Naive thymus-derived CD8-positive, alpha-beta T cell (primary cell): ENCODE measurements at regions not wholly inside any gene's neighbourhood (a gene's known extent, or its start where the extent isn't known, plus 50 kb on each side); places are given as distances from the start of the nearest gene placed in this dataset.

Experiments
- ATAC-seq, 2 donors: fragments of 150-1000 bp; cut with Tn5 transposase in 1 of 2; sonication (Bioruptor Pico), chemical (Tn5 transposase) in 1 of 2; 1 replicate in 1 of 2; 2 replicates in 1 of 2; pipeline ENCODE4 v1.10.0; 2021; ENCODE audit warnings: mild to moderate bottlenecking in 2 of 2, moderate library complexity in 2 of 2
- POLR2A ChIA-PET: fragments of 350-600 bp; sonication (Branson Sonifier 250); formaldehyde crosslinking; loops from one replicate; lab custom pipeline; 2021; ENCODE audit warnings: antibody characterized with exemption; lab: Charles Lee
- DNase-seq, 10 donors: peaks; one replicate each; pipeline versions ENCODE4 v3.0.0 to v3.0.0-alpha.2; 2020 to 2022
- H3K27ac Mint-ChIP-seq, 10 donors: one replicate each; pipeline ENCODE4 v1.8.0; 2020 to 2022; ENCODE audit warnings: mild to moderate bottlenecking in 10 of 10, mixed read lengths in 10 of 10, moderate library complexity in 4 of 10, inconsistent platforms in 1 of 10
- H3K27me3 Mint-ChIP-seq, 5 donors: one replicate each; pipeline ENCODE4 v1.8.0; 2021 to 2022; ENCODE audit warnings: mixed read lengths in 5 of 5
- H3K36me3 Mint-ChIP-seq, 3 donors: one replicate each; pipeline ENCODE4 v1.8.0; 2020 to 2022; ENCODE audit warnings: mixed read lengths in 3 of 3, mild to moderate bottlenecking in 2 of 3, inconsistent platforms in 1 of 3
- H3K4me1 Mint-ChIP-seq, 4 donors: one replicate each; pipeline ENCODE4 v1.8.0; 2021 to 2022; ENCODE audit warnings: mixed read lengths in 4 of 4
- H3K4me3 Mint-ChIP-seq, 10 donors: one replicate each; pipeline ENCODE4 v1.8.0; 2020 to 2022; ENCODE audit warnings: mild to moderate bottlenecking in 10 of 10, mixed read lengths in 10 of 10, moderate library complexity in 6 of 10, inconsistent platforms in 1 of 10
- H3K9me3 Mint-ChIP-seq, 9 donors: one replicate each; pipeline ENCODE4 v1.8.0; 2020 to 2022; ENCODE audit warnings: mixed read lengths in 9 of 9, mild to moderate bottlenecking in 3 of 9, inconsistent platforms in 1 of 9, moderate library complexity in 1 of 9

DNA sequence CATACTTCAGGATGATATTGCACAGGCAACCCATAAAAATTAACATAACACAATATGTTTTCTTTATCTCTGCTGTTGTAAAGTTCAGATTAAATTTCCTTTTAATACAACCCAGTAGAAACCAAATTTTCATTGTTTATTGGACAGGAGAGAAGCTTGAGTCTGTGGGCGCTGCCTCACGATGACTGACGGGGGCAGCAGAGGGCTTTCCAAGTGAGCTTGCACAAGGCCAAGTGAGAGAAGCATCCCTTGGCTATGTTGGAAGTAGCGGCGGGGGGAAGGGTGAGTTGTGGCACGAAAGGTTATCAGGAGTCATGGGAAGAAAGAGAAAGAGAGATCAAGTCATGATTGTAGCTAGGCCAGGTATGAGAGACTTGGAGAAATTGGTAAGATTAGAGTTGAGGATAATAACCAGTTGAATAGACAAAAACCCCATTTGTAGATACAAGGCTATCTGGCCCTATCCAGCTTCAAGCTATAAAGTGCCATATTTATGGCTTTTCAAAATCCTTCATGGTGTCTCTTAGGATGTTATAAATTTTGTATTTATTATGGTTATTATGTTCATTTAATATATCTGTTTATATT is 413.7 kb upstream of the FAM98A start:
- no peak for DNase-seq
- Mint-ChIP-seq H3K9me3 (peaks cover 0 to 12% (median 3%) of the 10 kb centered on the region in 9 donors), H3K27ac (no peak overlapping the region), H3K36me3 (no peaks in the 10 kb centered on the region), H3K27me3 (peaks cover 0 to 4% (median 3%) of the 10 kb centered on the region in 5 donors), H3K4me1 (peaks cover 0 to 2% (median 0%) of the 10 kb centered on the region in 4 donors), H3K4me3 (no peak overlapping the region)
- POLR2A ChIA-PET: no interaction called here
- ATAC-seq: no peak

DNA sequence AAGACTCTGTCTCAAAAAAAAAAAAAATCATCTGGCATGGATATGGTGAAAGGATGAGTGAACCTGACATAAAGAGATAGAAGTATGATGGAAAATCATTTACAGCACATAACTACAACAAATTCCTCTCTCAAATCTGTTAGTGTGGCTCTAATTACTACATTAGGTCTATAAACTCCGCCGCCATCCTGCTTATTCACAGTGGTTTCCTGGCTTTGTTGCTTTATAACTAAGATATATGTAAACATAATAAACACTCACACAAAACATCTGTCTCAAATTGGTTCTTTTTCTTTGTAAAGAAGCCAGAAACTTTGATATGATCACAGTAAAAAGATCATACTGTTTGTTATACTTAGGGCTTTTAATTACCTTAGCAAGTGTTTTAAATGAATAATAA is 412.6 kb upstream of the FAM98A start:
- peaks cover 0 to 4% (median 4%) of the 10 kb centered on the region in 5 donors for H3K27me3 Mint-ChIP-seq
- POLR2A ChIA-PET: no interaction called here
- no peak overlapping the region for H3K4me3 Mint-ChIP-seq
- H3K4me1 Mint-ChIP-seq: peaks cover 0 to 2% (median 0%) of the 10 kb centered on the region in 4 donors
- H3K36me3 Mint-ChIP-seq: no peaks in the 10 kb centered on the region
- DNase-seq (no peak), ATAC-seq (no peak)
- H3K27ac Mint-ChIP-seq: no peak overlapping the region
- peaks cover 0 to 12% (median 3%) of the 10 kb centered on the region in 9 donors for H3K9me3 Mint-ChIP-seq

DNA sequence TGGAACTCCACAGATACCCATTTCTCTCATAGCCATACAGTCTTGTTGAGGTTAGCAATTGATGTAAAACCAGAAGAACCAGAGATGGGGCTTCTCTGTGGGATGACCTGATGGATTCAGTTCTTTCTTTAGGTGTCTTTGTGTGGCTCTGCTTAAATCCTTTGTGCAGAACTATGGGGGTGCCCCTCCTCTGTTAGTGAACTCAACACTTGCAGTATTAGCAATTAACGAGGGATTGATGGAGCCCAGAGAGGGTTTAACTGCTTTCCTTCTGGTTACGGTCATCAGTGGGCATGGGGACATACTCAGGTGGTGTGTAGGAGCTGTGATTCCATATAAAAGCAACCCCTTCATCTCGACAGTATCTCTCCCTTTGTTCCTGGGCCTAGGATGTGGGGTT is 406.8 kb upstream of the FAM98A start:
- Mint-ChIP-seq H3K9me3 (peaks cover 0 to 8% (median 2%) of the 10 kb centered on the region in 9 donors), H3K4me1 (no peaks in the 10 kb centered on the region), H3K36me3 (no peaks in the 10 kb centered on the region), H3K27ac (no peak overlapping the region), H3K27me3 (peaks cover 0 to 7% (median 3%) of the 10 kb centered on the region in 5 donors), H3K4me3 (no peak overlapping the region)
- POLR2A ChIA-PET: no interaction called here
- no peak for ATAC-seq
- DNase-seq: no peak

DNA sequence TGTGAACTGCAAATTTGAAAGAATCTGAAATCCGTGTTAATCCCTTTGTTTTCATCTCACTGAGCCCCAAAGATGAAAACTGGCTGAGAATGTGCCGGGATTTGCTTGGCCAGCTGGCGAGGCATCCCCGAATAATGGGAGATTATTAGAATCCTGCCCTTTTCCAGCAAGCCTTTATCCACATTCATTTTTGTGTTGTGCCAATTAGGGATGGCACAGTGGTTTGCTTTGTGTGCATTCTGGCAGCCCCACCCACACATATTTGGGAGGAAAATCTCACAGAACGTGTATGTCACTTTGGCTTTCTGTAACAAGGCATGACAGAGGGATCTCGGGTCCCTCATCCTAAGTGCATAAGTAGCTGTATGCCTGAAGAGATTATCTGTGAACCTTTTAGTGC is 405.8 kb upstream of the FAM98A start:
- DNase-seq: no peak
- Mint-ChIP-seq H3K36me3 (no peaks in the 10 kb centered on the region), H3K27ac (no peak overlapping the region), H3K27me3 (peaks cover 0 to 7% (median 3%) of the 10 kb centered on the region in 5 donors), H3K4me1 (no peaks in the 10 kb centered on the region), H3K4me3 (no peak overlapping the region), H3K9me3 (peaks cover 0 to 12% (median 5%) of the 10 kb centered on the region in 9 donors)
- POLR2A ChIA-PET: no interaction called here
- no peak for ATAC-seq

DNA sequence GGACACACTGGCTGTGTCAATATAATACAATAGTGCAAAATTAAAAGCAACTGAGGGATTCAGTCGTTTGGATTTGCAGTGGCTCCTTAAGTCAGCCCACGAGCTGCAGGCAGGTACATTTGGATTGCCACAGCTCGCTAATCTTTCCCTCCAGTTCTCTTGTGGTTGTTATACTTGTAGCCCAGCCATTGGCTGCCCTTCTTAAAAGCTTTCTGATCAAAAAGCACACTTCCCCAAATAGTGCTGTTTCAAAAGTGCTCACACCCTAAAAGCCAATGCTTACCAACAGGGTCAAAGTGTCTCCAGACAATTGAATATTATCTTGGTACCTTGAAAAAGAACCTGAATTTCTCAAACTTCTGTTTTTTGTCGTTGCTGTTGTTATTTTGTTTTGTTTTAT is 404.7 kb upstream of the FAM98A start:
- POLR2A ChIA-PET: no interaction called here
- no peak for DNase-seq
- Mint-ChIP-seq H3K4me3 (no peak overlapping the region), H3K36me3 (no peaks in the 10 kb centered on the region), H3K27ac (no peak overlapping the region), H3K9me3 (peaks cover 0 to 13% (median 5%) of the 10 kb centered on the region in 9 donors), H3K4me1 (no peaks in the 10 kb centered on the region), H3K27me3 (peaks cover 0 to 7% (median 1%) of the 10 kb centered on the region in 5 donors)
- no peak for ATAC-seq

DNA sequence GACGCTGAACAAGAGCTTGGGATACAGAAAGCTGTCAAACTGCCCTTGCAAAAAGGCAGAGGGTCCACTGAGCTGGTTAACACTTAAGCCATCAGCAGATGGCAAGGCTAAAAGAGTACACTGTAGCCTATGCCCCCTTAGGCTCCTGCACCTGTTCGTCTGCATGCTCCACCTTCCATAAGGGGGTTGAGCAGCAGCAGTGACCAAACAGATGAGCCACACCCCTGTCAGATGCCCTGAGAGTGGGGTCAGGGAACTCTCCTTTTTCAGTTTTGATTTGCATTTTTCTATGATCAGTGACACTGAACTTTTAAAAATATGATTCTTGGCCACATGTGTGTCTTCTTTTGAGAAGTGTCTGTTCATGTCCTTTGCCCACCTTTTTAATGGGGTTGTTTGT is 402.5 kb upstream of the FAM98A start:
- Mint-ChIP-seq H3K27me3 (peaks cover 0 to 7% (median 0%) of the 10 kb centered on the region in 5 donors), H3K36me3 (peaks cover 0 to 14% (median 0%) of the 10 kb centered on the region in 3 donors), H3K9me3 (peaks cover 5 to 33% (median 19%) of the 10 kb centered on the region in 9 donors), H3K4me3 (no peak overlapping the region), H3K27ac (no peak overlapping the region), H3K4me1 (no peaks in the 10 kb centered on the region)
- POLR2A ChIA-PET: no interaction called here
- ATAC-seq (no peak), DNase-seq (no peak)

DNA sequence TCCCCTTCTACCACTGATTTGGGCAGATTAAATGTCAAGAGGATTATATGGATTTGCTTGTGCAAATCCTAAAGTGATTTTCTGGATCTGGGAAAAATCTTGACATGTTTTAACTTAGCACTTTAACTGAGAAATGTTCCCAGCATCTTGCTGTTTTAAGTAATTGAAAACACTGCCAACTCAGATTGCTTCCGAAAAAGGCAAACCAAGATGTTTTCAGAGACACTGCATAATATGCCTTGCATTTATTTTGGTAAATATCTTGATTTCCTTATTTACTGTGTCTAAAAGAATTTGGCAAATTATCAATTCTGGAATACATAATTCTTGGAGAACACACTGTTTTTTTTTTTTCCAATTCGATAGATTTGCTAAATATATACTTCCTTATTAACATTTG is 385.0 kb upstream of the FAM98A start:
- Mint-ChIP-seq H3K4me3 (no peak overlapping the region), H3K27ac (no peak overlapping the region), H3K27me3 (peaks cover 0 to 18% (median 0%) of the 10 kb centered on the region in 5 donors), H3K9me3 (peaks cover 0 to 25% (median 5%) of the 10 kb centered on the region in 9 donors), H3K36me3 (no peaks in the 10 kb centered on the region), H3K4me1 (no peaks in the 10 kb centered on the region)
- ATAC-seq (no peak), DNase-seq (no peak)
- POLR2A ChIA-PET: no interaction called here

DNA sequence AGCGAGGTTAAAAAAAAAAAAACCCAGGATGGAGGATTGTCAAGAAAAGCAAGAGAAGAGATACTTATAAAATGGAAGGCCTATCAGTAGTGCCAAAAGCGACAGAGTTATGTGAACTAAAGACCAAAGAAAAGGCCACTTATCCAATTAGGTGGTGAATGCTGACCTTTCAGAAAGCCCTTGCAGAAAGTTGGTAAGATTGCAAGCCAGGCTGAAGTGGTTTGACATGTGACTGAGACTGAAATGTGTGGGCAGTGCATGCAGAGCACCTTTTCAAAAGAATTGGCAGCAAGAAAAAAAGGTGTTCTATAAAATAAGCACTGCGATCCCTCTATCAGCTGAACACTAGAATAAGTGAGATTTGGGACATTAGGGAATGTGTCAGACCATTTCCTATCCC is 379.4 kb upstream of the FAM98A start:
- H3K9me3 Mint-ChIP-seq: peaks cover 0 to 29% (median 7%) of the 10 kb centered on the region in 9 donors
- peaks cover 0 to 16% (median 0%) of the 10 kb centered on the region in 5 donors for H3K27me3 Mint-ChIP-seq
- DNase-seq (no peak), ATAC-seq (no peak)
- no peak overlapping the region for H3K4me3 Mint-ChIP-seq
- H3K36me3 Mint-ChIP-seq: no peaks in the 10 kb centered on the region
- POLR2A ChIA-PET: no interaction called here
- no peaks in the 10 kb centered on the region for H3K4me1 Mint-ChIP-seq
- no peak overlapping the region for H3K27ac Mint-ChIP-seq

DNA sequence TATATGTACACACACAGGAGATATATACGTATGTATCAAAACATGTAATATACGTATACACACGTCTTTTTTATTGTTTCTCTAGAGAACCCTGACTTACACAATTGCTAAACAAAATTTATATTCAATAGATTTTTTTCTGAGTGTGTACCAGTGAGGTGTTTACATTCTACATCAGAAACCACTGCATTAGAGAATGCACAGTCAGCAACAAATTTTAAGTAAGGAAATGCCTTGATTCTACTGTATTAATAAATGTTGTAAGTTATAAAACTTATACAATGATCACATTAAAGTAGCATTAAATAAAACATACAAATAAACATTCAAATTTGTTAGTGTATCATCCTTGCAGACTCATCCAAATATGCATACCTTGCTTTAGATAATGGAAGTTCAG is 376.4 kb upstream of the FAM98A start:
- POLR2A ChIA-PET: no interaction called here
- H3K27ac Mint-ChIP-seq: no peak overlapping the region
- no peaks in the 10 kb centered on the region for H3K36me3 Mint-ChIP-seq
- H3K27me3 Mint-ChIP-seq: peaks cover 0 to 13% (median 0%) of the 10 kb centered on the region in 5 donors
- no peak for ATAC-seq
- no peak for DNase-seq
- no peak overlapping the region for H3K4me3 Mint-ChIP-seq
- no peaks in the 10 kb centered on the region for H3K4me1 Mint-ChIP-seq
- peaks cover 0 to 17% (median 5%) of the 10 kb centered on the region in 9 donors for H3K9me3 Mint-ChIP-seq

DNA sequence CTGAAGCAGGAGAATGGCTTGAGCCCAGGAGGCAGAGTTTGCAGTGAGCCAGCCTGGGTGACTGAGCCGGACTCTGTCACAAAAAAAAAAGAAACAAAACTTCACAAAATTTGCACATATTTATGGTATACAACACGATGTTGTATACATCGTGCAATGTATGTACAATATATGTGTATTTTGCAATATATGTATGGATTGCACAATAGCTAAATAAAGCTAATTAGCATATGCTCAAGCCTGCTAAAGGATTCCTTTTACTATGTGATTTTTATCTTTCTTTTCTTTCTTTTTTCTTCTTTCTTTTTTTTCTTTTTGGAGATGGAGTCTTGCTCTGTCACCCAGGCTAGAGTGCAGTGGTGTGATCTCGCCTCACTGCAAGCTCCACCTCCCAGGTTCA is 368.0 kb upstream of the FAM98A start:
- peaks cover 0 to 3% (median 0%) of the 10 kb centered on the region in 9 donors for H3K9me3 Mint-ChIP-seq
- POLR2A ChIA-PET: no interaction called here
- no peaks in the 10 kb centered on the region for H3K36me3 Mint-ChIP-seq
- no peak overlapping the region for H3K4me3 Mint-ChIP-seq
- ATAC-seq: no peak
- no peaks in the 10 kb centered on the region for H3K4me1 Mint-ChIP-seq
- peaks cover 0 to 4% (median 0%) of the 10 kb centered on the region in 5 donors for H3K27me3 Mint-ChIP-seq
- no peak for DNase-seq
- H3K27ac Mint-ChIP-seq: no peak overlapping the region

DNA sequence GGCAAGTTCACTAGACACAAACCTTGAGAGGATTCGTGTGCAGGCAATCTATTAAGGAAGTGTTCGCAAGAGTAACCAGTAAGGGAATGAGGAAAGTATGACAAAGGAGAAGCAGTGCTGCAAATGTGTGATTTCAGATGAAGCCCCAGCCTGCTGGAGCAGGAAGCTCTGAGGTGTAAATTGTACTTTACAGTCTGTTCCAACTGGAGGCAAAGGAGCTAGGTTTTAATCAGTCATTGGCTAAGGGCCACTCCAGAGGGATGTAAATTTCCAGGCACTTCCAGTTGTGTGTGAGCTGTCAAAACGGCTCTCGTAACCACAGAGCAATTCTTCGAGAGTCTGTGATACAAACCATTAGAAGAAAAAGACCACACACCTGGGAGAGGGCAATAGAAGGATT is 359.5 kb upstream of the FAM98A start:
- DNase-seq (no peak), ATAC-seq (no peak)
- Mint-ChIP-seq H3K4me1 (no peaks in the 10 kb centered on the region), H3K27ac (no peak overlapping the region), H3K27me3 (peaks cover 0 to 6% (median 0%) of the 10 kb centered on the region in 5 donors), H3K4me3 (no peak overlapping the region), H3K9me3 (peaks cover 0 to 6% (median 0%) of the 10 kb centered on the region in 9 donors), H3K36me3 (no peaks in the 10 kb centered on the region)
- POLR2A ChIA-PET: no interaction called here

DNA sequence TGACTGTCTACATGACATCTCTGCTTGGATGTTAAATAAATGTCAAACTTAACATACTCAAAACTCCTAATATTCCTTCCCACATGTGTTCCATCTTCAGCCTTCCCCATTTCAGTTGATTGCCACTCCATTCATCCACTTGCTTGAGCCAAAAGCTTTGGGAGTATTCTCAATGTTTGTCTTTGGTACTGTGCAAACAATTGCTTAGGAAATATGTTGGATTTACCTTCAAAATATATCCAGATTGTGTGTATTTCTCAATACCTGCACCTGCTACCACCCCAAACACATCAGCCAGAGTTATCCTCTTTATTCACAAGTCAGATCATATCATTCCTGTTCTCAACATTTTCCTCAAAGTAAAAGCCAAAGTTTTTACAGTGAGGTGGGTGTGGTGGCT is 350.3 kb upstream of the FAM98A start:
- POLR2A ChIA-PET: no interaction called here
- peaks cover 0 to 22% (median 2%) of the 10 kb centered on the region in 9 donors for H3K9me3 Mint-ChIP-seq
- no peaks in the 10 kb centered on the region for H3K4me1 Mint-ChIP-seq
- H3K27me3 Mint-ChIP-seq: peaks cover 0 to 4% (median 0%) of the 10 kb centered on the region in 5 donors
- H3K36me3 Mint-ChIP-seq: no peaks in the 10 kb centered on the region
- H3K4me3 Mint-ChIP-seq: no peak overlapping the region
- ATAC-seq (no peak), DNase-seq (no peak)
- no peak overlapping the region for H3K27ac Mint-ChIP-seq

DNA sequence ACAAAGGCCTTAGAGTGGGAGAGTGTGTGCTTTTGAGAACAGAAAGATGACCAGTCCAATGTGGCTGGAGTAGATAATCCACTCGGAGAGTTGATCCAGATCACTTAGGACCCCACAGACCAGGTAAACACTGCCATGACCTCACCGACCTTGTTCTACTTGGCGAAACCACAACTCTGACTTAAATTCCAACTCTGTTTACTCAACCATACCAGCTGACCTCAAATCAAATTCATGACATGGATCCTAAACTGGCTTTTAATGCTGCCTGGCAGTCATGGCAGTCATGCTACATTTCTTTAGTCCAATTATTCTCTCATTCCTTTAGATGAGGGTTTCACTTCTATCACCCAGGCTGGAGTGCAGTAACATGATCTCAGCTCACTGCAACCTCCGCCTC is 347.1 kb upstream of the FAM98A start:
- no peak overlapping the region for H3K27ac Mint-ChIP-seq

DNA sequence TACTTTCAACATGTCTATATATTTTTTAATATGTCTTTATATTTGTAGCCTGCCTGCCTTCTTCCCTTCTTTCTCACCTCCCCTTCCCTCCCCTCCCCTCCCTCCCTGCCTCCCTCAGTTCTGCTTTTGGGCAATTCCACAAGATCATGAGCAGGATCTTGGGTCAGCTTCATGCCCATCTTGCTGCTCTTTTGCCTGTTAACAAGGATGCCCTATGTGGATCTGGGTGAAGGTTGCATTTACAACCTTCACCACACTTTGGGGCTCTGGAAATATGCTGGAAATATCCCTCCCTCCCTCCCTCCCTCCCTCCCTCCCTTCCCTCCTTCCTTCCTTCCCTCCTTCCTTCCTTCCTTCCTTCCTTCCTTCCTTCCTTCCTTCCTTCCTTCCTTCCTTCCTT is 334.1 kb upstream of the FAM98A start:
- H3K4me1 Mint-ChIP-seq: no peaks in the 10 kb centered on the region
- H3K9me3 Mint-ChIP-seq: peaks cover 0 to 7% (median 0%) of the 10 kb centered on the region in 9 donors
- peaks cover 0 to 3% (median 0%) of the 10 kb centered on the region in 5 donors for H3K27me3 Mint-ChIP-seq
- no peaks in the 10 kb centered on the region for H3K36me3 Mint-ChIP-seq
- no peak overlapping the region for H3K27ac Mint-ChIP-seq
- H3K4me3 Mint-ChIP-seq: no peak overlapping the region
- DNase-seq (no peak), ATAC-seq (no peak)
- POLR2A ChIA-PET: no interaction called here

More for the DNA sequence above, 347.1 kb upstream of the FAM98A start:
- Mint-ChIP-seq H3K36me3 (no peaks in the 10 kb centered on the region), H3K4me1 (no peaks in the 10 kb centered on the region), H3K4me3 (no peak overlapping the region), H3K9me3 (peaks cover 0 to 29% (median 7%) of the 10 kb centered on the region in 9 donors), H3K27me3 (peaks cover 0 to 7% (median 0%) of the 10 kb centered on the region in 5 donors)
- no peak for DNase-seq
- no peak for ATAC-seq
- POLR2A ChIA-PET: no interaction called here
